ENCODE measurements at regions not wholly inside any gene's neighbourhood (a gene's known extent, or its start where the extent isn't known, plus 50 kb on each side); places are given as distances from the start of the nearest gene placed in this dataset.

GRCh38 chr14:66377574-66377973, 108.6 kb upstream of the CCDC196 start:
- no peak for TF ChIP-seq CTCF (IDR thresholded peaks at IDR 0.05; ENCODE audit: poor library complexity)
- TF ChIP-seq EZH2 (IDR thresholded peaks at IDR 0.05; ENCODE audit: borderline replicate concordance), result no peak
- TF ChIP-seq EZH2phosphoT487 (IDR thresholded peaks at IDR 0.05; ENCODE audit: low read depth, severe bottlenecking, unreplicated experiment), result no peak

Measured in hepatocyte (in vitro differentiated cells).